Glutamatergic neuron (in vitro differentiated cells): ENCODE measurements at regions not wholly inside any gene's neighbourhood (a gene's known extent, or its start where the extent isn't known, plus 50 kb on each side); places are given as distances from the start of the nearest gene placed in this dataset.

Experiments used
- DNase-seq: peaks from one replicate; pipeline ENCODE4 v3.0.0; 2022
- H3K27ac Mint-ChIP-seq: one replicate; pipeline ENCODE4 v1.8.0; 2020; ENCODE audit warnings: mild to moderate bottlenecking, mixed read lengths, inconsistent platforms; ENCODE audit not compliant: unreplicated experiment
- H3K27me3 Mint-ChIP-seq: one replicate; pipeline ENCODE4 v1.8.0; 2020; ENCODE audit warnings: mild to moderate bottlenecking, moderate library complexity, mixed read lengths, inconsistent platforms; ENCODE audit not compliant: unreplicated experiment
- H3K36me3 Mint-ChIP-seq: one replicate; pipeline ENCODE4 v1.8.0; 2020; ENCODE audit warnings: mild to moderate bottlenecking, mixed read lengths, inconsistent platforms; ENCODE audit not compliant: unreplicated experiment
- H3K4me1 Mint-ChIP-seq: one replicate; pipeline ENCODE4 v1.8.0; 2020; ENCODE audit warnings: mild to moderate bottlenecking, low read depth, mixed read lengths, inconsistent platforms; ENCODE audit not compliant: unreplicated experiment
- H3K4me3 Mint-ChIP-seq: one replicate; pipeline ENCODE4 v1.8.0; 2020; ENCODE audit warnings: mild to moderate bottlenecking, mixed read lengths, inconsistent platforms; ENCODE audit not compliant: unreplicated experiment
- H3K9me3 Mint-ChIP-seq: one replicate; pipeline ENCODE4 v1.8.0; 2020; ENCODE audit warnings: mild to moderate bottlenecking, moderate library complexity, mixed read lengths, inconsistent platforms; ENCODE audit not compliant: unreplicated experiment
- TF ChIP-seq, protein P1 (sequence below): fragments of 200-600 bp; sonication (generic); IDR thresholded peaks from one replicate; pipeline ENCODE4 v1.5.0; 2021; ENCODE audit not compliant: partially characterized antibody, unreplicated experiment

DNA sequence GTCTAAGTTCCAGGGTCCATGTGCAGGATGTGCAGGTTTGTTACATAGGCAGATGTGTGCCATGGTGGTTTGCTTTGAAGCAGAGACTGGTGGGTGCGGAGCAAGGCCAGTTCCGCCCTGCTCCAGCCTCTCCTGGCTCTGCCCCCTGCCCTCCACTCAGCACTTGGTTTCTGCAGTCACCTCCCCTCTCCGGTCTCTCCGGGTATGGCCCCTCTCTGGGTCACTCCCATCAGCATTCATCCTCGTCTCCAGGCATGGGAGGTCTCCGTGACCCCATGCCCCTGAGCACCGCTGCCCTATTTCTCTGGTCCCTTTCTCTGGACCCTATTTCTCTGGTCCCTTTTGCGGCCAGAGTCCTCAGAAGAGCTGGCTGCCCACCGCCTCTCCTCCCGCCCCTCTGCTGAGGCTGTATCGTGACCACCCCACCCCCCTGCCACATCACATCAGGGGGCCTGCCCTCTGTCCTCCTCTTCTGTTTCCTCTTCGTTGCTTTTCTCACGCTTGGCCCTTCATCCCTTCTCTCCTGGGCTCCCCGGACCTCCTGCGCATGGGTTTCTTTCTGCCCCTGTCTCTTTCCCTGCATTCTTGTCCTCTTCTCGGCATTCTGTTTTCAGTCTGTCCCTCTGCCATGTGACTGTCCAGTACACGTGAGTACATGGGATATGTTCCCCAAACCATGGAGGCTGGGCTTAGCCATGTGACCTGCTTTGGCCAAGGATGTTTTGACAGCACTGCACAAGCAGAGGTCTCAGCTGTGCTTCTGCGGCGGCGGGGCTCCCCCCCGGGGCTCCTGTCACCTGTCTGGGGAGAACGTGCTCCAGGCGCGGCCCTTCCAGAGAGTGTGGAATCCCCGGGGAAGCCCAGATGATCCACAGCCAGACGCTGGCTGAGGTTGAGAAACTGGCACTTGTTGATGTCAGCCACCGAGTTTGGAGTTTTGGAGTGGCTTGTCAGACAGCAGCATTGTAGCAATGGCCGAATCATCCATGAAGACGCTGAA lies 54.4 kb upstream of the C1orf174 start:
- Mint-ChIP-seq H3K27ac (no peak overlapping the region), H3K4me3 (no peak overlapping the region), H3K36me3 (no peaks in the 10 kb centered on the region), H3K4me1 (no peaks in the 10 kb centered on the region), H3K9me3 (peaks cover 7% of the 10 kb centered on the region), H3K27me3 (peaks cover 6% of the 10 kb centered on the region)
- TF ChIP-seq, protein P1, sequence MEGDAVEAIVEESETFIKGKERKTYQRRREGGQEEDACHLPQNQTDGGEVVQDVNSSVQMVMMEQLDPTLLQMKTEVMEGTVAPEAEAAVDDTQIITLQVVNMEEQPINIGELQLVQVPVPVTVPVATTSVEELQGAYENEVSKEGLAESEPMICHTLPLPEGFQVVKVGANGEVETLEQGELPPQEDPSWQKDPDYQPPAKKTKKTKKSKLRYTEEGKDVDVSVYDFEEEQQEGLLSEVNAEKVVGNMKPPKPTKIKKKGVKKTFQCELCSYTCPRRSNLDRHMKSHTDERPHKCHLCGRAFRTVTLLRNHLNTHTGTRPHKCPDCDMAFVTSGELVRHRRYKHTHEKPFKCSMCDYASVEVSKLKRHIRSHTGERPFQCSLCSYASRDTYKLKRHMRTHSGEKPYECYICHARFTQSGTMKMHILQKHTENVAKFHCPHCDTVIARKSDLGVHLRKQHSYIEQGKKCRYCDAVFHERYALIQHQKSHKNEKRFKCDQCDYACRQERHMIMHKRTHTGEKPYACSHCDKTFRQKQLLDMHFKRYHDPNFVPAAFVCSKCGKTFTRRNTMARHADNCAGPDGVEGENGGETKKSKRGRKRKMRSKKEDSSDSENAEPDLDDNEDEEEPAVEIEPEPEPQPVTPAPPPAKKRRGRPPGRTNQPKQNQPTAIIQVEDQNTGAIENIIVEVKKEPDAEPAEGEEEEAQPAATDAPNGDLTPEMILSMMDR = no peak
- DNase-seq = no peak

DNA sequence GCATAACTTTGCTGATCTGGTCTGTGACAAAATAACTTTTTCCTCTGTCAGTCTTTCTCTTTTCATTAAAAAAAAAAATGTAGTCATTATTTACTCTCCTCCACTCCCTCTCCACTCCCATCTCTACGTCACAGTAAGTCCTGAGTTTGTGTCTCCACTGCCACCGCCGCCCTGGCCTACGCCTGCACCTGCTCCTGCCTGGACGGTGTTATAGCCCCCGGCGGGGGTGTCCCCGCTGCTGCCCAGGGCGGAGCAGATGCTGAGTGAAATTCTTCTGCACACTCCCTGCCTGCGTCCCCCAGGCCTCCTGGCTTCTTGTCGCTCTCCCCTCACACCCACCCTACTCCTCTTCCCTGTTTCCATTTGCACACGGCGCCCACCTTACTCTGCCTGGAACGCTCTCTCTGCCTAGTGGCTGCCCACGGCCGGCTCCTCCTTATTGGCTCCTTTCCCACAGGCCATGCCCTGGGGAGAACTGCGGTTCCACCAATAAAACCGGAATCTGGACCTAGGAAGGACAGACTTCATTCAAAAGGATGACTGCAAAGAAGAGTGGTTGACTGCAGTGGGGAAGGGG lies 55.2 kb upstream of the C1orf174 start:
- Mint-ChIP-seq H3K36me3 (no peaks in the 10 kb centered on the region), H3K27me3 (peaks cover 6% of the 10 kb centered on the region), H3K9me3 (peaks cover 7% of the 10 kb centered on the region), H3K4me1 (no peaks in the 10 kb centered on the region), H3K4me3 (no peak overlapping the region), H3K27ac (no peak overlapping the region)
- TF ChIP-seq, protein P1 = no peak
- DNase-seq = no peak

DNA sequence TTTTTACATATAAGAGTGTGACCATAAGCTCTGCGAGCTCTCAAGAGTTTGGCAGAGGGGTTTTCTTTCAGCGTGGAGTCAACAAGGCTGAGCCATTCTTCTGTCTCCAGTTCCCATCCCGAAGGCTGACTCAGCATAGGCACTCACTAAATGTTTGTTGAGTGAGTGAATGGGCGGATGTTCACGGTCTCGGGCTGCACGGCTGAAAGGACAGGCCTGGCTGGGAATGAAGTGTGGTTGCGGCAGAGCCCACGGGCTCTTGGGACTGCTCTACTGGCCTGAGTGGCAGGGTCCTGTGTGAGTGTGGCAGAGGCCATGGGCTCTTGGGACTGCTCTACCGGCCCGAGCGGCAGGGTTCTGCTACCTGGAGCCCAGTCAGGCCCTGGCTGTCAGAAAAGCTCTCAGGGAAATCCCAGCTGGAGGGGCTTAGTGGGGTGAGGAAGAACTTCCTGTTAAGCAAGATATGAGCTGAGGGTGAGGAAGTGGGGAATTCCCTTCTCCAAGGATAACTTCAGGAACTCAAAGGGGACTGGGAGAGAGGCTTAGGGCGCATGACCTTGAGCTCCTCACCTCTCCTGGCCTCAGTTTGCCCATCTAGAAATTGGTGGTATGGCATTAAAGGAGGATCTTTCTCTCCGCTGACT lies 56.6 kb upstream of the C1orf174 start:
- peaks cover 6% of the 10 kb centered on the region for H3K27me3 Mint-ChIP-seq
- TF ChIP-seq, protein P1 = no peak
- H3K9me3 Mint-ChIP-seq = peaks cover 13% of the 10 kb centered on the region
- no peaks in the 10 kb centered on the region for H3K4me1 Mint-ChIP-seq
- no peak overlapping the region for H3K27ac Mint-ChIP-seq
- H3K4me3 Mint-ChIP-seq = no peak overlapping the region
- no peak for DNase-seq
- H3K36me3 Mint-ChIP-seq = no peaks in the 10 kb centered on the region

DNA sequence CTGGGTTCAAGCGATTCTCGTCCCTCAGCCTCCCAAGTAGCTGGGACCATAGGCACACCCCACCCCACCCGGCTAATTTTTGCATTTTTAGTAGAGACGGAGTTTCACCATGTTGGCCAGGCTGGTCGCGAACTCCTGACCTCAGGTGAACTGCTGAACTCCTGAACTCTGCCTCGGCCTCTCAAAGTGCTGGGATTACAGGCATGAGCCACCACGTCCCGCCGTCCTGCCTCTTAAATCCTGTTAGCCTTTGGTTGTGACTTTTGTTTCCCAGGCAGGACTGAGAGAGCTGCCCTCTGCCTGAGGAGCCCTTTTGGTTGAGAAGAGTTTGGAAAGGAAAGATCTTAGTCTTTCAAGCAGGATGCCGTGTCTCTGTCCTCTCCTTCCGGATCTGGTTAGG lies 59.3 kb upstream of the C1orf174 start:
- Mint-ChIP-seq H3K36me3 (peaks cover 6% of the 10 kb centered on the region), H3K27ac (no peak overlapping the region), H3K4me3 (no peak overlapping the region), H3K9me3 (peaks cover 12% of the 10 kb centered on the region), H3K4me1 (no peaks in the 10 kb centered on the region), H3K27me3 (peaks cover 9% of the 10 kb centered on the region)
- TF ChIP-seq, protein P1 = no peak
- no peak for DNase-seq
